PC-9 (cell line): ENCODE measurements at regions not wholly inside any gene's neighbourhood (a gene's known extent, or its start where the extent isn't known, plus 50 kb on each side); places are given as distances from the start of the nearest gene placed in this dataset.

Experiments used
- BruUV-seq: library from RNA; stranded (reverse); fragments of 400-500 nt; replicated peaks from 2 replicates; lab custom pipeline; 2021; lab: Mats Ljungman, UMichigan
- CTCF ChIA-PET: fragments of 300-600 bp; sonication (Branson Sonifier 250); formaldehyde crosslinking; loops from one replicate; lab custom pipeline; 2022; ENCODE audit warnings: antibody characterized with exemption; lab: Charles Lee
- POLR2A ChIA-PET: fragments of 300-600 bp; sonication (Branson Sonifier 250); formaldehyde crosslinking; loops from one replicate; lab custom pipeline; 2022; ENCODE audit warnings: antibody characterized with exemption; ENCODE audit not compliant: unreplicated experiment; lab: Charles Lee
- DNase-seq, 2 experiments: peaks; one replicate each; pipeline versions ENCODE4 v3.0.0 to v3.0.0-alpha.2; 2015 to 2022; ENCODE audit warnings: mixed read lengths in 1 of 2
- H2AFZ ChIP-seq: fragments of 200-600 bp; sonication (generic); 2 replicates; pipeline ENCODE4 v1.8.1; 2017; ENCODE audit warnings: antibody characterized with exemption
- H3F3A ChIP-seq: fragments of 200-600 bp; sonication (generic); 2 replicates; pipeline ENCODE4 v1.8.1; 2017; ENCODE audit warnings: antibody characterized with exemption, mild to moderate bottlenecking, low read depth; ENCODE audit not compliant: insufficient read depth
- H3K27ac ChIP-seq: fragments of 200-600 bp; sonication (generic); 2 replicates; pipeline ENCODE4 v1.6.1; 2016; ENCODE audit warnings: mixed run types
- H3K27me3 ChIP-seq: fragments of 200-600 bp; sonication (generic); 2 replicates; pipeline ENCODE4 v1.6.1; 2016; ENCODE audit warnings: low read depth, mixed run types; ENCODE audit not compliant: insufficient read depth
- H3K36me3 ChIP-seq: fragments of 200-600 bp; sonication (generic); 2 replicates; pipeline ENCODE4 v1.6.1; 2016; ENCODE audit warnings: low read depth, mixed run types
- H3K4me1 ChIP-seq: fragments of 200-600 bp; sonication (generic); replicated peaks from 2 replicates; pipeline ENCODE4 v1.6.1; 2016; ENCODE audit warnings: mixed run types; ENCODE audit not compliant: insufficient read depth
- H3K4me2 ChIP-seq: fragments of 200-600 bp; sonication (generic); 2 replicates; pipeline ENCODE4 v1.6.1; 2017; ENCODE audit warnings: mixed run types
- H3K4me3 ChIP-seq: fragments of 200-600 bp; sonication (generic); 2 replicates; pipeline ENCODE4 v1.6.1; 2016; ENCODE audit warnings: mixed run types
- H3K79me2 ChIP-seq: fragments of 200-600 bp; sonication (generic); 2 replicates; pipeline ENCODE4 v1.6.1; 2017; ENCODE audit warnings: low read depth, mixed run types
- H3K9me2 ChIP-seq: fragments of 200-600 bp; sonication (generic); 2 replicates; pipeline ENCODE4 v1.8.1; 2017; ENCODE audit warnings: mild to moderate bottlenecking; ENCODE audit not compliant: insufficient read depth
- H3K9me3 ChIP-seq: fragments of 200-600 bp; sonication (generic); 2 replicates; pipeline ENCODE4 v1.8.1; 2016; ENCODE audit warnings: low read depth; ENCODE audit not compliant: insufficient read depth
- H4K20me1 ChIP-seq: fragments of 200-600 bp; sonication (generic); 2 replicates; pipeline ENCODE4 v1.8.1; 2017; ENCODE audit not compliant: insufficient read depth
- EZH2 ChIP-seq: fragments of 200-600 bp; sonication (generic); IDR thresholded peaks from 2 replicates; pipeline ENCODE4 v1.8.0; 2017; ENCODE audit warnings: antibody characterized with exemption, low read depth
- intact Hi-C: fragments of 100-400 bp; cut with micrococcal nuclease; formaldehyde crosslinking; loops from one replicate; pipeline ENCODE4 v1.10.0; 2022; ENCODE audit not compliant: unreplicated experiment
- TF ChIP-seq, protein P1 (sequence below): fragments of 200-600 bp; sonication (generic); conservative IDR thresholded peaks from 2 replicates; pipeline ENCODE4 v1.6.1; 2017; ENCODE audit warnings: mixed run types, antibody characterized with exemption, mild to moderate bottlenecking, moderate library complexity

DNA sequence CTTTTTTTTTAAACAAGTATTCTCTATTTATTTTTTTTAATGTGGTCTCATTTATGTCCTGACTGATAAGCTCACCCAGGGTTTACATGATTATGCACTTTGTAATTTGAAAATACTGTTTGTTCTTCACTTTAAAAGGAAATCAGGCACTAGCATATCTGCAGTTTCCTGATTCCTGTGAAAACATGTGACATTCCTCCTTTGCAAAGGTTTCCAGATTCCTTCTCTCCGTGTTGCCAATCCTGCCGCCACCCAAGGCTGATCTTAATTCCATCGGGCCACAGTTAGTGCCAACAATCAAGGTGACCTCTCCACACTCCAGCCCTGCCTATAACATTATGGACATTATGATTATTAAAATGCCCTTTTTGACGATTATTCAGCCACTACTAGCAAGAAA is 225.4 kb downstream of the PCDH7 start:
- Histone ChIP-seq H3K4me3 (no peak overlapping the region), H3K4me1 (peaks cover 29% of the 10 kb centered on the region), H3K9me3 (no peaks in the 10 kb centered on the region), H3K4me2 (no peak overlapping the region), H3F3A (peaks cover 9% of the 10 kb centered on the region), H4K20me1 (no peaks in the 10 kb centered on the region), H3K9me2 (no peaks in the 10 kb centered on the region), H3K36me3 (no peaks in the 10 kb centered on the region), H2AFZ (no peak overlapping the region), H3K79me2 (no peaks in the 10 kb centered on the region), H3K27ac (no peak overlapping the region), H3K27me3 (no peaks in the 10 kb centered on the region)
- POLR2A ChIA-PET, result no interaction called here
- CTCF ChIA-PET, result no interaction called here
- no peak for TF ChIP-seq EZH2
- TF ChIP-seq, protein P1, sequence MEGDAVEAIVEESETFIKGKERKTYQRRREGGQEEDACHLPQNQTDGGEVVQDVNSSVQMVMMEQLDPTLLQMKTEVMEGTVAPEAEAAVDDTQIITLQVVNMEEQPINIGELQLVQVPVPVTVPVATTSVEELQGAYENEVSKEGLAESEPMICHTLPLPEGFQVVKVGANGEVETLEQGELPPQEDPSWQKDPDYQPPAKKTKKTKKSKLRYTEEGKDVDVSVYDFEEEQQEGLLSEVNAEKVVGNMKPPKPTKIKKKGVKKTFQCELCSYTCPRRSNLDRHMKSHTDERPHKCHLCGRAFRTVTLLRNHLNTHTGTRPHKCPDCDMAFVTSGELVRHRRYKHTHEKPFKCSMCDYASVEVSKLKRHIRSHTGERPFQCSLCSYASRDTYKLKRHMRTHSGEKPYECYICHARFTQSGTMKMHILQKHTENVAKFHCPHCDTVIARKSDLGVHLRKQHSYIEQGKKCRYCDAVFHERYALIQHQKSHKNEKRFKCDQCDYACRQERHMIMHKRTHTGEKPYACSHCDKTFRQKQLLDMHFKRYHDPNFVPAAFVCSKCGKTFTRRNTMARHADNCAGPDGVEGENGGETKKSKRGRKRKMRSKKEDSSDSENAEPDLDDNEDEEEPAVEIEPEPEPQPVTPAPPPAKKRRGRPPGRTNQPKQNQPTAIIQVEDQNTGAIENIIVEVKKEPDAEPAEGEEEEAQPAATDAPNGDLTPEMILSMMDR, result no peak
- DNase-seq, result peak; percentile 2 to 35
- intact Hi-C loops, result no loop called here
- BruUV-seq, result no TSS peak

GRCh38 chr4:30946288-30946687 is 226.1 kb downstream of the PCDH7 start:
- H3K27ac ChIP-seq, result no peak overlapping the region
- ChIA-PET CTCF (no interaction called here), POLR2A (interaction anchor here (0.7 kb wide), 1 partner anchor 324 kb away, joined by 7 read pairs; no protein-coding TSS in a partner anchor)
- H3K9me3 ChIP-seq, result no peaks in the 10 kb centered on the region
- H3K36me3 ChIP-seq, result no peaks in the 10 kb centered on the region
- no peaks in the 10 kb centered on the region for H3K79me2 ChIP-seq
- DNase-seq, result no peak
- peaks cover 35% of the 10 kb centered on the region for H3K4me1 ChIP-seq
- no peak overlapping the region for H3K4me2 ChIP-seq
- H3K9me2 ChIP-seq, result no peaks in the 10 kb centered on the region
- intact Hi-C loops, result no loop called here
- no peak overlapping the region for H3K4me3 ChIP-seq
- no peaks in the 10 kb centered on the region for H3K27me3 ChIP-seq
- TF ChIP-seq, protein P1, result no peak
- no peak for TF ChIP-seq EZH2
- peaks cover 15% of the 10 kb centered on the region for H3F3A ChIP-seq
- no peak overlapping the region for H2AFZ ChIP-seq
- H4K20me1 ChIP-seq, result no peaks in the 10 kb centered on the region
- BruUV-seq, result no TSS peak

GRCh38 chr4:30948653-30949052 is 228.5 kb downstream of the PCDH7 start:
- no TSS peak for BruUV-seq
- Histone ChIP-seq H3F3A (peaks cover 19% of the 10 kb centered on the region), H3K4me3 (0 out of 2 replicates have a peak overlapping the region, but pooled peaks have one; percentile 20), H3K4me1 (peaks cover 58% of the 10 kb centered on the region), H3K9me2 (no peaks in the 10 kb centered on the region), H3K27me3 (no peaks in the 10 kb centered on the region), H3K79me2 (no peaks in the 10 kb centered on the region), H3K9me3 (no peaks in the 10 kb centered on the region), H3K36me3 (no peaks in the 10 kb centered on the region), H4K20me1 (no peaks in the 10 kb centered on the region), H2AFZ (no peak overlapping the region), H3K4me2 (peak overlapping the region; percentile 68), H3K27ac (peak overlapping the region; percentile 69)
- TF ChIP-seq EZH2, result no peak
- TF ChIP-seq, protein P1, result no peak
- DNase-seq, result peak in 1 of 2 experiments; percentile 92
- CTCF ChIA-PET, result no interaction called here
- intact Hi-C loops, result no loop called here
- POLR2A ChIA-PET, result no interaction called here
